GM21576 (cell line): ENCODE measurements at regions not wholly inside any gene's neighbourhood (a gene's known extent, or its start where the extent isn't known, plus 50 kb on each side); places are given as distances from the start of the nearest gene placed in this dataset.
"Not testable (repeated sequence)": the region's sequence is repeated elsewhere in the genome, so short reads cannot be mapped to it uniquely, and the experiment has no call there.

Source experiments
- ATAC-seq: cut with Tn5 transposase; IDR thresholded peaks from one replicate; pipeline ENCODE4 v1.9.1; 2021; ENCODE audit warnings: mild to moderate bottlenecking, moderate library complexity; ENCODE audit not compliant: unreplicated experiment

DNA sequence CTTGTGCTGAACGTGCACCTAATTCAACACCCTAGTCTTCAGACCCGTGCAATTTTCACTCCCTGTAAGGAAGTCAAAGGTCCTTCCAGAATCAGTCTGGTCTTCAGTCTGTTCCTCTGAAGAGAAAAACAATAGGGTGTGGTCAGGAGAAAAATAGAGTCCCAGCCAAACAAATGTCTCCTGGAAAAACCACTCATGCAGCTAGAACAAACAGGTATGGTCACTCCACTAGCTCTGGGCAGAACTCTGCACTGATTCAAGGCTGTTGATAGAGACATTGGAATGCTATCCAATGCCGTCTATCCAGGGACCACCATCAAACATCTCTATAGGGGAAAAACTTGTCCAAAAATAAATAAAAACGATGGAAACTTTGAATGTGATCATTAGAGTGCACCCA, 81.8 kb upstream of the MAP3K1 start:
- ATAC-seq: no peak

DNA sequence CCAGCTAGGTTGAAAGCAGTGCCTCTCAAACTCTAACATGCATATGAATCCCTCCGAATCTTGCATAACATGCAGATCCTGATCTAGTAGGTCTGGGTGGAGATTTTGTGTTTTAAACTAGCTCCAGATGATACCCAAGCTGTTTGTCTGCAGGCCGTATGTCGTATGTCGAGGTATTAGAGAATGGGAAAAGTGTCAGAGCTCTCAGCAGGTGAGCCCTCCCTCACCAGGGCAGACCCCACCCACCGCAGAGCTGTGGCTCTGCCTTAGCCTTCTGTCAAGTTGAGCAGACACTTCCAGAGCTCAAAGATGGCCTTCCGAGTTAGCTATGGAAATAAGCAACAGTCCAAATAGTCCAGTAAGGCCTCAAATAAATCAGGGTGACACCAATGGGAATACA, 83.2 kb upstream of the MAP3K1 start:
- ATAC-seq: no peak

DNA sequence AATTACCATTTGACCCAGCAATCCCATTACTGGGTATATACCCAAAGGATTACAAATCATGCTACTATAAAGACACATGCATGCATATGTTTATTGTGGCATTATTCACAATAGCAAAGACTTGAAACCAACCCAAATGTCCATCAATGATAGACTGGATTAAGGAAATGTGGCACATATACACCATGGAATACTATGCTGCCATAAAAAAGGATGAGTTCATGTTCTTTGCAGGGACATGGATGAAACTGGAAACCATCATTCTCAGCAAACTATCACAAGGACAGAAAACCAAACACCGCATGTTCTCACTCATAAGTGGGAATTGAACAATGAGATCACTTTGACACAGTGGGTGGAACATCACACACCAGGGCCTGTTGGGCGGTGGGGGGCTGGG, 83.9 kb upstream of the MAP3K1 start:
- ATAC-seq: not testable (repeated sequence)

DNA sequence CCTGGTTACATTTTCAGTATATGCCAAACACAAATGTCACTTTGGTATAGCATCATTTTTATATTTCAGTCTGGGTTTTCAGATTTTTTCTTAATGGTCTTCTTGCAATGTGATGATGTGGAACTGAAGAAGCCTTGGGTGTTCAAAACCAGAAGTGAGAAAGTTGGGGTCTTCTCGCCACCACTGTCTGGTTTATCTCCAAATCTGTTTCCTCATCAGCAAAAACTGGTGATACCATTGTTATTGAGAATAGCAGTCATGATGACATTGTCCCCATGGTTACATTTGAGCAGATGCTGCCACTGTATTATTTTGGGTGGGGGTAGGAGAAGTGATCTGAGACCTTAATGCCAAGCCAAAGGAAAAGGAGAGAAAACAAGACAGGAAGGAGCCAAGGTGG, 85.9 kb upstream of the MAP3K1 start:
- ATAC-seq: no peak

GRCh38 chr5:56725711-56726411, 89.5 kb upstream of the MAP3K1 start:
- no peak for ATAC-seq

DNA sequence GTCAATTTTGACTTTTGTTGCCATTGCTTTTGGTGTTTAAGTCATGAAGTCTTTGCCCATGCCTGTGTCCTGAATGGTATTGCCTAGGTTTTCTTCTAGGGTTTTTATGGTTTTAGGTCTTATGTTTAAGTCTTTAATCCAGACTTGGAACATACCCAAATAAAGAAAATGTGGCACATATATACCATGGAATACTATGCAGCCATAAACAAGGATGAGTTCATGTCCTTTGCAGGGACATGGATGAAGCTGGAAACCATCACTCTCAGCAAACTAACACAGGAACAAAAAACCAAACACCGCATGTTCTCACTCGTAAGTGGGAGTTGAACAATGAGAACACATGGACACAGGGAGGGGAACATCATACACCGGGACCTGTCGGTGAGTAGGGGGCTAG, 90.5 kb upstream of the MAP3K1 start:
- not testable (repeated sequence) for ATAC-seq

DNA sequence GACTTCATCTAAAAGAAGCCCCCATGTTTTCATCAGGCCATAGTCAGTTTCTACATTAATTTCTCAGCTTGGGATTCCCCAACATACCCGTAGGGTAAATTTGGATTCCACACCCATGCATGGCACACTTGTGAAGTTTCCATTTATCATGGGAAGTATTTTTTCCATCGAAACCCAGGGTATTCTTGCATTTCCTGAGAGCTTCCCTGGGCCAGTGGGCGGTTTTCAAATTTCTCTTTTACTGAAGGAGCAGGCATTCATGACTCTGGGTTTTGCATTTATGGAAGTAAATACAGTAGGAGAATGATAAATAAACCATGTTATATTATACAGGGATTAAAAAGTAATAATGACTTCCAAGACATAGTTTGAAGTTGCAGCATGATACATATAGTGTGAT, 93.0 kb upstream of the MAP3K1 start:
- no peak for ATAC-seq

DNA sequence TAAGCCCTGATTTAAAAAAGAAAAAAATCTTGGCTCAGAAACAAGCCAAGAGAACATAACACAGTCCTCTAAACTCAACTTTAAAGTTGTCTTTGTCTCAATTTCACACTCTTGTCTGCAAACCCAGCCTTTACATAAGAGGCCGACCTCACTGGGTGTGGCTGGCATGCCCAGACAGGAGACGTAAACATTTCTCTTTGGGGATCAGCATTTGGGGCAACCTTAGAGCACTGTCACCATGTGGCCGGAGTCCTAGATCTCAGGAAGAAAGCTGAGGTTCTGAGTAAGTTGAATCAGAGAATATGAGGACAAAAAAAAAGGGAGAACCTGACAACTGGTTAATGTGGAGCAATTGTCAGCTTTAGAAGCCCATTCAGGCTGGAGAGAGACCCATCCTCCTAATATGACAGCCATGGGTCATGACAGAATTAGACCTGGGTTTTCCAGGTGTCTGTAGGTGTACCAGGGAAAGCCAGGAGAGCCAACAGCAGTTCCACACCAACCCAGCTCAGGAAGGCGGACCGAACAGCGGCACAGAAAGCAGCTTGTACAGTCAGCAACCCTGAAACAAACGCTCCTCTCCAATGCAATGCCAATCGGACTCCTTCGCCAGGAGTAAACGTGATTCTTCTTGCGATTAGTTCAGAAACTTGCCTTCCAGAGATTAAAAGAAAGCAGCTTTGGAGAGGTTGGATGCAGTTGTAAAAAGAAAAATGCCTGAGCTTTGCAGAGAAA, 97.9 kb upstream of the MAP3K1 start:
- ATAC-seq: no peak

GRCh38 chr5:56715986-56716385, 99.4 kb upstream of the MAP3K1 start:
- no peak for ATAC-seq

- no peak for ATAC-seq
Measured at GRCh38 chr5:56712895-56713591, 102.3 kb upstream of the MAP3K1 start.

- no peak for ATAC-seq
Measured at GRCh38 chr5:56710826-56711590, 104.3 kb upstream of the MAP3K1 start.

DNA sequence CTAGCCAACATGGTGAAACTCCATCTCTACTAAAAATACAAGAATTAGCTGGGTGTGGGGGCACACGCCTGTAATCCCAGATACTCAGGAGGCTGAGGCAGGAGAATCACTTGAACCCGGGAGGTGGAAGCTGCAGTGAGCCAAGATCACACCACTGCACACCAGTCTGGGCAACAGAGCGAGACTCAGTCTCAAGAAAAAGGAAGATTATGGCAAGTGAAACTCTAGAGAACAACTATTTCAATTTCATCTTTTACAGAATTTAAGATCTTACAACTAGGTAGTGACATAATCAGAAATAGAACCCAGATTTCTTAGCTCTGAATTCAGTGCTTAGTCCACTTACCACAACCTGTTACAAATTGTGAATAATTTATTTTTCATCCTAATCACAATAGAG, 108.8 kb upstream of the MAP3K1 start:
- no peak for ATAC-seq

DNA sequence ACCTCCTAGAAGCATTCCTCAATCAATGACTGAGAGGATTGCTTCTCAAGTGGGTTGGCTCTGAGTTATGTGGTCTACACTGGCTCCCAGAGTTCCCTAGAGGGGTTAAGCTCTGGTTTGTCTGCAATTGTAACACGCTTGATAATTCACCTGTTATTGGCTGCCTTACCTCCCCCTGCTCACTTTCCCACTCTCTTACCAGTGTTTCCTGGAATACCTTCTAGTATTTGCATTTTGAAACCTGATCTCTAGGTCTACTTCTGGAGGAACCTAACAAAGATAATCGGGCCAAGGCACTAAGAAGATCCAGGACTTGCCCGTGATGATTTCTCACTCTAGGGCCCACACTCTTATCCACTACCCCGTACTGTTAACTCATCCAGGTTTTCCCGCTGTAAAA, 110.1 kb upstream of the MAP3K1 start:
- ATAC-seq: no peak

DNA sequence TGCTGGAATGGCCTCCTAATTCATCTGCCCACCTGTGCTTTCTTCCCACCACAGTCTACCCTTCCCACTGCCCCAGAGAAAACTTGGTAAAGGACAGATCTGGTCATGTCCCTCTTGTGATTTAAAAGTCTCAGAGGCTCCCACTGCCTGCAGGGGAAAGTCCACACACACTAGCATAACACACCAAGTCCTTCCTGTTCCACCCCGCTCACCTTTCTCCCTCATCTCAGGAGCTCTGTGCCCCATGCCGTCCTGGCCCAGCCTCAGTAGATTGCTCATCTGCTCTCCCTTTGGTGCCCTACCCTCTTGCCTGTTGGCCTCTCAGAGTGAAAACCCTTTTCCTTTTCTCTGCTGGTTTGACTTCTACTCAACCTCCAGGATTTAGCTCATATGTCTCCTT, 111.4 kb upstream of the MAP3K1 start:
- no peak for ATAC-seq

- ATAC-seq: no peak
Measured at GRCh38 chr5:56700711-56701110, 114.6 kb upstream of the MAP3K1 start.

- no peak for ATAC-seq
Measured at GRCh38 chr5:56699538-56699937, 115.8 kb upstream of the MAP3K1 start.

DNA sequence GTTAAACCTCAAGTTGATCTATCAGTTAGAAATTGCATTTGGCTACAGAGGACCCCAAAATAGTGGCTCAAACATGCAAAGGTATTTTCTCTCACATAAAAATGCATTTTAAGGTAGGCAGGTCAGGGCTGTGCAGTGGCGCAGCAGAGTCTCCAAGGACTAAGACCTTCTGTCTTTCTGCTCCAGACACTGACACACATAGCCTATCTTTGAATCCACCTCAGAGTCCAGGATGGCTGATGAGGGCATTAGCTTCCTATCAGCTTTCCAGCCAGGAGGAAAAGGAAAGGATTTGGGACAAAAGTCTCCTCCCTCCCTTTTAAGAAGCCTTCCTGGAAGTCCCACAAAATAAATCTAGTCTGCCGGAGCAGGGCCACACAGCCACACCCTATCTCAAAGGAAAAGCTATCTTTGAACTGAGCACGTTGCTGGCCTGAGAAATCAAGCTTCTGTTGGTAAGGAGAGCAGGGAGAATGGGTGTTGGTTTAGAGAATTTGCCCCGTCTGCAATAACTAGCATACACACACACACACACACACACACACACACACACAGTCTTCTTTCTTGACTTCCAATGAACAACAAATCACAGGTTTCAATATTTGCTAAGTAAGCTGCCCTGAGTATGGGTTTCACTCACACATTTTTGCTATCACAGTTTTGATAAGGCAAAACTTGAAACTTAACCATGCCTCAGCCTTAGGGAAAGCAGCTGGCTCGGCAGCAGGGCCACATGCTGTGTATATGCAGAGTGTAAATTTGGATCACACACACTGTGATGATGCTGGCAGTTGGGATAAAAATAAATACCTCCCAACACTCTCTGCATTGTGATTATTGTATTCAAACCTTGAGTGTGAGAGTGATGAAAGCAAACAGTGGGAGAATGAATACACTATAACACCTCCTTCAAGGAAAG, 116.6 kb upstream of the MAP3K1 start:
- no peak for ATAC-seq

- ATAC-seq: no peak
Measured at GRCh38 chr5:56696900-56697299, 118.4 kb upstream of the MAP3K1 start.

DNA sequence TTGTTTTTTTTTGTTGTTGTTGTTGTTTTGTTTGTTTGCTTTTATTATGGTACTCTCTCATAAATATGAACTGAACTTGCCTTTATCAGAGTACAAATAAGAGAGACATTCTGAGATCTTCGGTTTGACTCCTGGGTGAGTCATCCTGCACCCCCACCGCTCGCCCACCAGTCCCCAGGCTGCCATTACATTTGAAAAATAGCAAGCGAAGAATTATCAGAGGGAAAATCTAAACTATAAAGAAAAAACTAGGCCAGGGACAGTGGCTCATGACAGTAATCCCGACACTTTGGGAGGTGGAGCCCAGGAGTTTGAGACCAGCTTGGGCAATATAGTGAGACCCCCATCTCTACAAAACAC, 122.1 kb upstream of the MAP3K1 start:
- ATAC-seq: no peak
